Activated T-cell treated with anti-CD3 and anti-CD28 coated beads, Interleukin-2, amount 50 U/mL, for 24 hours (primary cell): ENCODE measurements at regions not wholly inside any gene's neighbourhood (a gene's known extent, or its start where the extent isn't known, plus 50 kb on each side); places are given as distances from the start of the nearest gene placed in this dataset.
"Not testable (repeated sequence)": the region's sequence is repeated elsewhere in the genome, so short reads cannot be mapped to it uniquely, and the experiment has no call there.

ENCODE experiments used
- DNase-seq: peaks from one replicate; pipeline ENCODE4 v3.0.0-alpha.2; 2020
- H3K27ac Mint-ChIP-seq: 2 replicates; pipeline ENCODE4 v1.8.0; 2020; ENCODE audit warnings: mild to moderate bottlenecking, mixed read lengths
- H3K27me3 Mint-ChIP-seq: 2 replicates; pipeline ENCODE4 v1.8.0; 2020; ENCODE audit warnings: mixed read lengths
- H3K36me3 Mint-ChIP-seq: 2 replicates; pipeline ENCODE4 v1.8.0; 2020; ENCODE audit warnings: low read depth, mixed read lengths
- H3K4me1 Mint-ChIP-seq: 2 replicates; pipeline ENCODE4 v1.8.0; 2020; ENCODE audit warnings: low read depth, mixed read lengths
- H3K4me3 Mint-ChIP-seq: 2 replicates; pipeline ENCODE4 v1.8.0; 2020; ENCODE audit warnings: mild to moderate bottlenecking, moderate library complexity, mixed read lengths
- H3K9me3 Mint-ChIP-seq: 2 replicates; pipeline ENCODE4 v1.8.0; 2020; ENCODE audit warnings: mixed read lengths

DNA sequence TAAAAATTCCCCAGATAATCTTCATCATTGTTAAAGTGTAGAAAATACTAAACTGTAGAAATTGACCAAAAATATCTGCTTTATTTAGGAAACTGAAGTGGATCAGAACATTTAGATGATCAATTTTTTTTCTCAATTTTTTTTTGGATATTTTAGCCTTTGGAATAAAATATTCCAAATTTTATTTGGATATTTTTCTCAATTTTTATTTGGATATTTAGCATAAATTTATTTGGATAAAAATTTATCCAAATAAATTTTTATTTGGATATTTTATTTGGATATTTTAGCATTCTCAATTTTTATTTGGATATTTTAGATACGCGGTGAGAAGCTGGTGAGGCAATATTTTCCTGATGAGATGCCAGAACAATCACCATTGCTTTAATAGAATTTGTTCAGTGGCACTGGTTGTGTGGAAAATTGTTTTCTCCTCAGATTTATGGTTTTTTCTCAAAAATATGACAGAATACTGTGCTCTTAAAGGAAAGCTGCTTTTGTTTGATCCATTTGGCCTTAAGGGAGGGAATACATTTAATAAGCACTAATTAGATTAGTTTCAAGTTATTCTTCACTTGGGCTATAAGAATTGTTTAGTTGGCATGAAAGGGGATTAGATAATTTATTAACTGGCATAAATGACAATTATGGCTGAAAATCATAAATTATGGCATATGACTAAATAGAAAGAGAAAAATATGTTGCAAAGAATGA, 470.1 kb downstream of the MFSD1 start:
- no peak for DNase-seq
- no peak overlapping the region for H3K4me3 Mint-ChIP-seq
- H3K4me1 Mint-ChIP-seq: no peaks in the 10 kb centered on the region
- no peak overlapping the region for H3K27ac Mint-ChIP-seq
- no peaks in the 10 kb centered on the region for H3K9me3 Mint-ChIP-seq
- no peaks in the 10 kb centered on the region for H3K36me3 Mint-ChIP-seq
- H3K27me3 Mint-ChIP-seq: peaks cover 2% of the 10 kb centered on the region

DNA sequence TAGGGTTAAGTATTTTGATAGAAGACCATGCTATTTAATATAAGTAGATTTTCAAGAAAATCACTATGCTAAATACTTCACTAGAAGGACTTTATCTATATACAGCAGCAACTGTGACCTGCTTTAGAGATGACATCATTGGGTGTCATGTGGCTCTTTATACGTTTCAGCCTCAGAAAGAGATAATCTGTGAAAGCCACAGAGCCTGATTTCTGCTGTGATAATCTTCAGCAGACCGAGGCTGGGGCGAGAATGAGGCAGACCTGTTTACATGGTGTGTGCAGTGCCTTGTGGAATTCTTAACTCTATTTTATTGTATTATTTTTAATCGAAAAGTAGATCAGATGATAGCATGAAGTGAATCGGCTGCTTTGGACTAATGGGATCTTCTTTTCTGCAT, 471.2 kb downstream of the MFSD1 start:
- Mint-ChIP-seq H3K4me3 (no peak overlapping the region), H3K27me3 (peaks cover 2% of the 10 kb centered on the region), H3K4me1 (no peaks in the 10 kb centered on the region), H3K9me3 (no peaks in the 10 kb centered on the region), H3K27ac (no peak overlapping the region), H3K36me3 (no peaks in the 10 kb centered on the region)
- no peak for DNase-seq

DNA sequence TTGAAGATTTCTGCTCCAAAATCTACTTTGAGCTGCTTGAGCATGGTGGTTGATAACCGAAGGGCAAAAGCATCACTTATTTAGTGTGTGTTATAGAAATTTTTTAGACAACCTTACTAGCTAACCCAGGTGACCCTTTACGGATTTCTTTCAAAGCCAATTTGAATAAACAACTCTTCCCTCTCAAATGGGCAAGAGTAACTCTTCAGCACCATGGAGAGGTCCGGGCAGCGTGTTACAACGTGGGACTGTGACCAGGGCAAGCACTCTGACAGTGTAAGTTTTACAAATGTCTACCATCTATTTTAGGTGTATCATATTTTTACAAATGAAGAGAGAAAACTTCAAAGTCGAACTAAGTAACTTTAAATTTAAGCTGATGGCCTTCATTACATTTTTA, 471.8 kb downstream of the MFSD1 start:
- Mint-ChIP-seq H3K27me3 (peaks cover 2% of the 10 kb centered on the region), H3K4me1 (no peaks in the 10 kb centered on the region), H3K9me3 (no peaks in the 10 kb centered on the region), H3K4me3 (no peak overlapping the region), H3K36me3 (no peaks in the 10 kb centered on the region), H3K27ac (no peak overlapping the region)
- no peak for DNase-seq

DNA sequence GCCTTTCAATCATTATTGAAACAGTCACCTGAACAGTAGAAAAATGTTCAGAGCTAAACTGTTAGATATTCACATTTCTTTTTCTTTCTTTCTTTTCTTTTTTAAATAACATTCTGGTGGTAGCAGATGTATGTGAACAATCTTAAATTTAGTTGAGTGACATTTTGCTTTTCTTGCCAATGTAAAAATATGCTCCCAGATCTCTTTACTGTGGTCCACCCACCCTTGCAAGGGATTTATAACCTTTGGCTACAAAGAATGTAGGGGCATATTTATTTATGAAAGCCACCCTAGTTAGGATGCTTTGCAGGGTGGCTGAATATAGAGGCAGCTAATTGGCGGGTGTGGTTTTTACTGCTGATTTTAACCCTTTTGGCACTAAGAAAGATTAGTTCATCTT, 473.9 kb downstream of the MFSD1 start:
- peaks cover 2% of the 10 kb centered on the region for H3K27me3 Mint-ChIP-seq
- no peaks in the 10 kb centered on the region for H3K36me3 Mint-ChIP-seq
- DNase-seq: no peak
- no peak overlapping the region for H3K4me3 Mint-ChIP-seq
- no peak overlapping the region for H3K27ac Mint-ChIP-seq
- no peaks in the 10 kb centered on the region for H3K9me3 Mint-ChIP-seq
- H3K4me1 Mint-ChIP-seq: no peaks in the 10 kb centered on the region

DNA sequence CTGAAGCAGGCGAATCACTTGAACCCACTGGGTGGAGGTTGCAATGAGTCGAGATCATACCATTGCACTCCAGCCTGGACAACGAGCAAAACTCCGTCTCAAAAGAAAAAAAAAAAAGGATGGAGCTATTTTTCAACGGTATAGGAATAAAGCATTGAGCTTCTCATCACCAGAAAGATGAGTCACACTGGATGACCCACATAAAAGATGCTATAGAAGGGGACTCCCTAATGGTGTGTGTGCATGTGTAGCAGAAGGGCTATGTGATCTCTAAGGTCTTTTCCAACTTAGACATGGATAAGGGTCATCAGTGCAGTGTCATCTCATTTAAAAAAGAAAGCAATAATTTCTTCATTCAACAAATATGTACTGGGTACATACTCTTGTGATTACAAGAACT, 476.0 kb downstream of the MFSD1 start:
- peaks cover 2% of the 10 kb centered on the region for H3K27me3 Mint-ChIP-seq
- no peaks in the 10 kb centered on the region for H3K36me3 Mint-ChIP-seq
- H3K4me1 Mint-ChIP-seq: no peaks in the 10 kb centered on the region
- no peak for DNase-seq
- no peaks in the 10 kb centered on the region for H3K9me3 Mint-ChIP-seq
- H3K27ac Mint-ChIP-seq: no peak overlapping the region
- no peak overlapping the region for H3K4me3 Mint-ChIP-seq

DNA sequence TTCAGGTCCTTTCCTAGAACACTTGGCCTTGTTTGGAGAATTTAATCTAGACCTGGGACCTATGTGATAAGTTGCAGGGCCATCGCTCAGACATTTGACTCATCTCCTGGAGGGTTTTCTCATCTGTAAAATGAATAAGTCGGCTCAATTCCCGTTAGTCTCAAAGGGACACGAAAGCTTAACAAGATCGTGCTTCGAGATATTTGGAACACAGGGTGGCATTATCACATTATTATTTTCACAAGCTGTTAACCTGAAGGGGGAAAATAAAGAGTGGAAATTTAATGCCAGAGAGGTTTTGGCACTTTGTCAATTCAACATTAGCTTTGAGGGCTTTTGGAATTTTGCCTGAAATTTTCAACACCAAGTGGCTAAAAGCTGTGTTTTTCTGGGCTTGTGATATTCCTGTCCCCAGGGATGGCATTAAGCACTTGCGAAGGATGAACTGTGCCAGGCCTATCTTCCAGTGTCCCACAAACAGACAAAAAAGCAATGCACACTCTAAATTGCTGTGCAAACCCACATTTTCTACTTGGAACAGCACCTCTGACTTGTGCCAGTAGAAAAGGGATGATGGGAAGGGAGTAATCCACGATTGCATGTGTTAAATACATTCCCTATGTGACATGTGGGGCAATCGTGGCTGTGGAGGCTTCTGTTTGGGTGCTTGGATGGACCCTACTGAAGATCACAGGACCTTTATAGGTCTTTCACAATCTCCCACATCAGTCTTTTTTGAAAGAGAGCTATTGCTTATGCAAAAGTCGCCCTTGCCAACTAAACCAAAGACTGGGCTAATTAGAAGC, 478.7 kb downstream of the MFSD1 start:
- no peaks in the 10 kb centered on the region for H3K4me1 Mint-ChIP-seq
- no peaks in the 10 kb centered on the region for H3K36me3 Mint-ChIP-seq
- no peak for DNase-seq
- peaks cover 2% of the 10 kb centered on the region for H3K27me3 Mint-ChIP-seq
- H3K27ac Mint-ChIP-seq: no peak overlapping the region
- H3K4me3 Mint-ChIP-seq: no peak overlapping the region
- peaks cover 2% of the 10 kb centered on the region for H3K9me3 Mint-ChIP-seq

DNA sequence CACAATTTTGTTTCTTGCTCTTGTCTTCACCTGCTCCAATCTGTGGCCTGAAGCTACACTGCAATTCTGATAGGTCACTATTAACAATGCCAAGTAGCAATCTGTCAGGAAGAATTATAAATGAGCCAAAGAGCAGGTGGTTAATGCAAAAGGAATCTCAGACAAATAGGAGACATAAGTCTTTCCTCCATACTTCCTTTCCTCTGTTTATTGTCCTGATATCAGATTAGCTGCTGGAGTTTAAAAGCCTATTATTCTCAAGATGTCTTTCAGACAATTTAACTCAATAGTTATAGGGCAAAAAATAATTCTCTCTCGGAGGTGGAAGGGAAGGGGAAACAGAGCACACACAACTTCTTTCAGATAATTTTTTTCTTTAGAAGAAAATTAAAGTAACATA, 491.6 kb downstream of the MFSD1 start:
- Mint-ChIP-seq H3K27me3 (no peaks in the 10 kb centered on the region), H3K4me3 (no peak overlapping the region), H3K4me1 (no peaks in the 10 kb centered on the region), H3K27ac (no peak overlapping the region), H3K36me3 (no peaks in the 10 kb centered on the region), H3K9me3 (no peaks in the 10 kb centered on the region)
- DNase-seq: no peak

DNA sequence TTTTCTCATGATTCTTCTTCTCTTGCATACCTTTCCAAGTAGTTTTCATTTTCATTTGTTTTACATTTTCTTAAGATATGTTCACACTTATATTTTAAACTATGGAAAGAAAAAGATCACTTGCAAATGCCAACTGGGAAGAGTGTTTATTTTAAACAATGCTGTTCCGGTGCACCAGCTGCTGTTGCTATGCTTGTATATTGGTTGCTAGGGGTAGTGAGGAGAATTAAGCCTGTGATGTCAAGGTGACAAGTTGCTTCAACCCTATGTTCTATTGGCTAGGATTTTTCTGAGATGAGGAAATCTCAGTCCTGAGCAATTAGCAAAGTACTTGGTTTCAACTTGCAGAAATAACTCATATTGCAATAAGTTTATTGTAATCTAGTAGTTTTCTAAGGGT, 500.1 kb downstream of the MFSD1 start:
- no peaks in the 10 kb centered on the region for H3K36me3 Mint-ChIP-seq

DNA sequence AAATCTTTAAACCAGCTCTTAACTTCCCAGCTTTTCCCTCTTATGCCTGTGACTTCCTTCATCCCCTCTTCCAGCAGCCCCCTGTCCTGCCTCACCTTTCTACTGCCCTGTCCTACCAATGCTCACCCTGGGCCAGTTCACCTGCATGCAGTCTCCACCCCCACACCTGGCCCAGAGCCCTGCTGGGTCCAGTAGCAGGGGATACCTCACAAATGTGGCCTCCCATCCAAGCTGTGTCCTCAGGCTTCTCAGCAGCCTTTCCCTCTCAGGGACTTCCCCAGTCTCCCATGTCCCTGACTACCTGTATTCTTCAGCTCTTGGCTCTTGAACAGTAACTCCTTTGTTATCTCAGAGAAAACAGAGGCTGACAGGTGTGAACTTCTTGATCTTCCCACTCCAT, 503.2 kb downstream of the MFSD1 start:
- H3K36me3 Mint-ChIP-seq: no peaks in the 10 kb centered on the region
- H3K4me1 Mint-ChIP-seq: no peaks in the 10 kb centered on the region
- no peaks in the 10 kb centered on the region for H3K9me3 Mint-ChIP-seq
- H3K27me3 Mint-ChIP-seq: no peaks in the 10 kb centered on the region
- H3K4me3 Mint-ChIP-seq: no peak overlapping the region
- DNase-seq: no peak
- no peak overlapping the region for H3K27ac Mint-ChIP-seq

More for the DNA sequence above, 500.1 kb downstream of the MFSD1 start:
- Mint-ChIP-seq H3K9me3 (no peaks in the 10 kb centered on the region), H3K4me3 (no peak overlapping the region), H3K27ac (no peak overlapping the region), H3K4me1 (no peaks in the 10 kb centered on the region), H3K27me3 (no peaks in the 10 kb centered on the region)
- DNase-seq: no peak

DNA sequence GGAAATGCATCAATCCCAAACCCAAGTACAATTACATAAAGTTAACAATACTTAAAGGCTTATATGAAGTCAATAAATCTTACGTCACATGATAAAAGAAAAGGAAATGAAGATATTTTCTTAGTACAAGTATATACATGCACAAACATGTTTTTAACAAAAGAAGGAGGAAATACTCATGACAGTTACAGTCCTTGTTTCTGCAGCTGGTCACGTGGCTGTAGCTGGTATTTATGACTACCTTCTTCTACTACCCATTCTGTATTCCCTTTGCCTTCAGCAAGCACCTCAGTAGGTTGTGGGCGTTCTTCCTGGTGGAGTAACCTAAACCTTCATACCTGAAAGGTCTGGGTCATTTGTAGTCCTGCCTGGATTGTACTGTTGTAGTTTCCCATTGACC, 514.9 kb downstream of the MFSD1 start:
- not testable (repeated sequence) for H3K9me3 Mint-ChIP-seq, H3K36me3 Mint-ChIP-seq, H3K4me3 Mint-ChIP-seq, DNase-seq, H3K27ac Mint-ChIP-seq, H3K27me3 Mint-ChIP-seq, H3K4me1 Mint-ChIP-seq

DNA sequence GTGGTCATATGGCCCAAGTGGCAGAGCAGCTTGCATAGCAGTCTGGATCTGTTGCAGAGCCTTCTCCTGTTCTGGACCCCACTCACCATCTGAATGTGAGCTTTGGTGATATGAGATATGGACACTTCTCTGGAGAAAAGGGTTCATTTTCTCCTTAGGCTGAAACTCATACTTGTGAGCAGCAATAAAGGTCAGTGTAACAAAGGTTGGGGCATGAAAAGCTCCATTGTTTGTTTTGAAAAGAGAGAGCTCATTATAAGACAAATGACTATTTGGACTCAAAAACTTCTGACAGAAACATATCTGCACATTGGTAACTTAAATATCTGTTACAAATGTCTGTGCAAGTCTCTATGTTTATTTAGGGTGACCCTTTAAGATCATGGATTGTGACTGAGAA, 517.3 kb downstream of the MFSD1 start:
- Mint-ChIP-seq H3K36me3 (no peaks in the 10 kb centered on the region), H3K9me3 (no peaks in the 10 kb centered on the region), H3K4me3 (no peak overlapping the region), H3K4me1 (no peaks in the 10 kb centered on the region), H3K27me3 (no peaks in the 10 kb centered on the region), H3K27ac (no peak overlapping the region)
- no peak for DNase-seq

DNA sequence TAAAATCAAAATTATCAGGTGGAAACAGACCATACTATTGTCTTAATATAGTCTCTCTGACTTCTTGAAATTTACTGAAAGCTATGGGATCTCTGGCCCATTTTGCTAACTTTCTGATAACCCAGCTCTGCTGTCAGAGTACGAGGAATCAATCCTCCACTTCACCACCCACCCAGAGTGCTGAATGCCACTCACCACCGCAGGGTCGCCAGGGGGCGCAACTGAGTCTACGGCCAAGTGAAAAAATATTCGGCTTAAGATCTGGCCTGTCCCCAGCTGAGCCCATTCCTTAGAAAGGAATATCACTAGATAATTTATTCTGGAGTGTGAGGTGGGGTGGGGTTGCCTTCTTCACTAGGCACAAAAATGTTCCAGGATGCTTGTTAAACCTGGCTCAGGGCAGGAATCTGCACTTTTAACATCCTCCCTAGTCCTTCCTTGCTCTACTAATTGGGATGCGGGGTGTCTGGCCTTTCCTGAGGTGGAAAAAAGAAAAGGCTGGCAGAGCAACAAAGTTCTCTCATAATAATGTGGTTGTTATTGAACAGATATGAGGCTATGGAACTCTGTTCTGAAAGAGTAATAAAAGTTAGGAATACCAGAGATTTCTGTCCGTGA, 520.6 kb downstream of the MFSD1 start:
- Mint-ChIP-seq H3K36me3 (no peaks in the 10 kb centered on the region), H3K9me3 (no peaks in the 10 kb centered on the region), H3K27me3 (no peaks in the 10 kb centered on the region)

DNA sequence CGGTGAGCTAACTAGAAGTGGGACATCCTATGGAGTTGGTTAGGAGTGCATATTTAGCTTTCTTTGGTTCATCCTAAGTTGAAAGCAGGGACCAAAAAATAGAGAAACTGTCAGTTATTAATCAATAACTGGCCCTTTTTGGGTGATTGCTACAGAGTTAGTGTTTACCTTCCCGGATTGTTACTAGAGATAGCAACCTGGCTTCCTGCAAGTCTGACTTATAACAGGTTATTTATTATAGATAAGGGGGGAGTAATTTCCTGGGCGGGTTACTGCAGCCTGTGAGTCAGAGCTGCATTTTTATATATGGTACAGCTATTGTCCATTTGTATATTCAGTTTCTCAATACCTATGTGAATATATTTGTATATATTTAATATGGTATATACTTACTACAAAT, 522.0 kb downstream of the MFSD1 start:
- H3K4me3 Mint-ChIP-seq: no peak overlapping the region
- DNase-seq: no peak
- H3K9me3 Mint-ChIP-seq: no peaks in the 10 kb centered on the region
- H3K4me1 Mint-ChIP-seq: no peaks in the 10 kb centered on the region
- no peaks in the 10 kb centered on the region for H3K27me3 Mint-ChIP-seq
- H3K36me3 Mint-ChIP-seq: no peaks in the 10 kb centered on the region
- H3K27ac Mint-ChIP-seq: no peak overlapping the region

More for the DNA sequence above, 520.6 kb downstream of the MFSD1 start:
- Mint-ChIP-seq H3K4me1 (no peaks in the 10 kb centered on the region), H3K4me3 (no peak overlapping the region), H3K27ac (no peak overlapping the region)
- no peak for DNase-seq

DNA sequence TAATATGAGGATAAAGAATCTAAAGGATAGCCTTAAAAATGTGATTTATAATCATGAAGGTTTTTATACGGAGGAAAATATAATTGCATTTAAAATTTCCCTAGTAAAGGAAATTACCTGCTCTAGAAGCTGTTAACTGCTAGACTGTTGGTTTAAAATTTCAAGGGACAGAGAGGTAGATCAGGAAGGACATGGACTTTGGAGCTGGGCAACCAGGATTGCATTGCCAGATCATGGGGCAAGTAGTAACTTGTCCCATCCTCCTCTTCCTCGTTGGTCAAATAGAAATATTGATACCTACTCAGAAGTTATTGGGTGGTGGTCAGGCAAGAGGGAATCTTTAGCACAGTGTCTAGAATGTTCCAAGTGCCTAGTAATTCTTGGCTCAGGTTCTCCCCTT, 525.1 kb downstream of the MFSD1 start:
- no peak for DNase-seq
- no peaks in the 10 kb centered on the region for H3K36me3 Mint-ChIP-seq
- no peaks in the 10 kb centered on the region for H3K27me3 Mint-ChIP-seq
- H3K9me3 Mint-ChIP-seq: no peaks in the 10 kb centered on the region
- no peak overlapping the region for H3K27ac Mint-ChIP-seq
- H3K4me1 Mint-ChIP-seq: no peaks in the 10 kb centered on the region
- H3K4me3 Mint-ChIP-seq: no peak overlapping the region

DNA sequence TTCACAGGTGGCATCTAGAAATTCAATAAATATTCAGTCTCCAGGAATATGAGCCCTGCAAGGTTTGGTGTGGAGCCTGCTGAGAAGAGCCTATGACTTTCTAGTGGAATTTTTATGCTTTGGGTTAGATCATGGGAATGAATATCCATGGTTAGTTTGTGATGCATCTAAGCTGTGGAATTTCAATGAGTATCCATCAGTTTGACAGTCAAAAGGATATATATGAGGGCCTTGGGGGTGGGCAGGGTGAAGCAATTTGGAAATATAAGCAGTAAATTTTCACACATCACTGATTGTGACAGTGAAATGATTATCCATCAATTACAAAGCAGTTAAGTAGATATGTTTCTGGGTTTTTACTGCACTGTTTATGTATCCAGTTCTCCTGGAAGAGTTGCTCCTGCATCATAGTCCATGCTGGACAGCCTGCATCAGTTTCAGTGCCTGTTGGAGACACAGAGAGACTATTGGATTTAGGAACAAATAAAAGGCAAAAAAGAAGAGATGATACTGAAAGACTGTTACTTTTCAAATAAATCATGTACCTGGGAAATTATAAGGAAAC, 530.8 kb downstream of the MFSD1 start:
- H3K27ac Mint-ChIP-seq: no peak overlapping the region
- H3K9me3 Mint-ChIP-seq: no peaks in the 10 kb centered on the region
- H3K4me3 Mint-ChIP-seq: no peak overlapping the region
- DNase-seq: no peak
- no peaks in the 10 kb centered on the region for H3K36me3 Mint-ChIP-seq
- H3K27me3 Mint-ChIP-seq: no peaks in the 10 kb centered on the region
- H3K4me1 Mint-ChIP-seq: no peaks in the 10 kb centered on the region
